Stimulated activated memory B cell treated with anti-CD40 and anti-IgM and Interleukin-4, amounts not matched to agents 10 μg/mL and 1 μg/mL and 100 μg/mL, for 72 hours (primary cell): ENCODE measurements at regions not wholly inside any gene's neighbourhood (a gene's known extent, or its start where the extent isn't known, plus 50 kb on each side); places are given as distances from the start of the nearest gene placed in this dataset.

Experiments
- ATAC-seq: fragments of 150-1000 bp; cut with Tn5 transposase; 2 replicates; pipeline ENCODE4 v1.10.0; 2021
- H3K27ac Mint-ChIP-seq: one replicate; pipeline ENCODE4 v1.8.0; 2022; ENCODE audit warnings: mild to moderate bottlenecking, mixed read lengths
- H3K27me3 Mint-ChIP-seq: one replicate; pipeline ENCODE4 v1.8.0; 2022; ENCODE audit warnings: mixed read lengths
- H3K36me3 Mint-ChIP-seq: one replicate; pipeline ENCODE4 v1.8.0; 2022; ENCODE audit warnings: mixed read lengths
- H3K4me1 Mint-ChIP-seq: one replicate; pipeline ENCODE4 v1.8.0; 2022; ENCODE audit warnings: mixed read lengths
- H3K4me3 Mint-ChIP-seq: one replicate; pipeline ENCODE4 v1.8.0; 2022; ENCODE audit warnings: mild to moderate bottlenecking, moderate library complexity, mixed read lengths
- H3K9me3 Mint-ChIP-seq: one replicate; pipeline ENCODE4 v1.8.0; 2022; ENCODE audit warnings: mixed read lengths

DNA sequence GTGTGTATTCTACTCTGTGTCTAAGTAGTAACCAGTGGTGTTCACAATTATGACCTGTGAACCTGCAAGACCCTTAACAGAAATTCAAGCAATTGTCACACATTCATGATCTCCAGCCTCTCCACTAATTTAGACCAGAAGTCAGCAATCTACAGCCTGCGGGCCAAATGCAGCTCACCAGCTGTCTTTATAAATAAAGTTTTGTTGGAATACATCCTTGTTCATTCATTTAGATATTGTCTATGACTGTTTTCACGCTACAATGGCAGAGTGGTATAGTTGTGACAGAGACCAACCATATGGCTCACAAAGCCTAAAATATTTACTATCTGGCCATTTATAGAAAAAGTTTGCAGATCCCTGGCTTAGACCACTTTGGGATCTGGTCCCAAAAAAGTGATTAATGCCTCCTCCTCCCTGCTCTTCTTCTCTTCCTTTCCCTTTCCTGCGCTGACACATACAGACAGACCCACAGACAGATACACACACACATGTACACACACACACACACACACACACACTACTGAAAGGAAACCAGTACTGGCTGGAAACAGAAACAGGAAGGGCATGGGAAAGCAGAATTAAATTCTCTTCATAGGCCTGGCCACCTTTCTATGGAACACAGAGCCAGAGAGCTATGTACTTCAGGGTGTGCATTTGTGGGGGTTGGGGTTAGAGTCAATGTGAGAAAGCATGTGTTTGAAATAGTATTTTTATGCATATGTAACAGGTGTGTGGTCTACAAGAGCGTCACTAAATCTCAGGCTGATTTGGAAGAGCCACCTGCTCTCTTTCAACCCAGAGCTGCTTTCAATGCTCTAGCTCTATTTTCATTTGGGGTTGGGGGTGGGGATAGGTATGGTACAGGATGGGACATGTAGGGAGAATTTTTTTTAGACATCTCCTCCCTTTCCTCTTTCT, 49.7 kb upstream of the TMEM164 start:
- Mint-ChIP-seq H3K4me1 (peaks cover 4% of the 10 kb centered on the region), H3K36me3 (no peaks in the 10 kb centered on the region), H3K9me3 (no peaks in the 10 kb centered on the region), H3K27me3 (no peaks in the 10 kb centered on the region), H3K4me3 (no peak overlapping the region), H3K27ac (no peak overlapping the region)
- no peak for ATAC-seq
